ENCODE measurements at regions not wholly inside any gene's neighbourhood (a gene's known extent, or its start where the extent isn't known, plus 50 kb on each side); places are given as distances from the start of the nearest gene placed in this dataset.
A peak's percentile ranks its signal among the peaks of the same experiment; 100 is the strongest.

- Mint-ChIP-seq H3K9me3 (ENCODE audit: low read depth, unreplicated experiment) (no peaks in the 10 kb centered on the region), H3K36me3 (ENCODE audit: insufficient read depth, unreplicated experiment) (no peaks in the 10 kb centered on the region), H3K27ac (ENCODE audit: unreplicated experiment) (no peak overlapping the region), H3K27me3 (ENCODE audit: unreplicated experiment) (no peaks in the 10 kb centered on the region), H3K4me3 (ENCODE audit: low read depth, unreplicated experiment) (no peak overlapping the region), H3K4me1 (ENCODE audit: low read depth, unreplicated experiment) (no peaks in the 10 kb centered on the region)
- CTCF ChIA-PET: no interaction called here
- TF ChIP-seq, protein P1, sequence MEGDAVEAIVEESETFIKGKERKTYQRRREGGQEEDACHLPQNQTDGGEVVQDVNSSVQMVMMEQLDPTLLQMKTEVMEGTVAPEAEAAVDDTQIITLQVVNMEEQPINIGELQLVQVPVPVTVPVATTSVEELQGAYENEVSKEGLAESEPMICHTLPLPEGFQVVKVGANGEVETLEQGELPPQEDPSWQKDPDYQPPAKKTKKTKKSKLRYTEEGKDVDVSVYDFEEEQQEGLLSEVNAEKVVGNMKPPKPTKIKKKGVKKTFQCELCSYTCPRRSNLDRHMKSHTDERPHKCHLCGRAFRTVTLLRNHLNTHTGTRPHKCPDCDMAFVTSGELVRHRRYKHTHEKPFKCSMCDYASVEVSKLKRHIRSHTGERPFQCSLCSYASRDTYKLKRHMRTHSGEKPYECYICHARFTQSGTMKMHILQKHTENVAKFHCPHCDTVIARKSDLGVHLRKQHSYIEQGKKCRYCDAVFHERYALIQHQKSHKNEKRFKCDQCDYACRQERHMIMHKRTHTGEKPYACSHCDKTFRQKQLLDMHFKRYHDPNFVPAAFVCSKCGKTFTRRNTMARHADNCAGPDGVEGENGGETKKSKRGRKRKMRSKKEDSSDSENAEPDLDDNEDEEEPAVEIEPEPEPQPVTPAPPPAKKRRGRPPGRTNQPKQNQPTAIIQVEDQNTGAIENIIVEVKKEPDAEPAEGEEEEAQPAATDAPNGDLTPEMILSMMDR (IDR thresholded peaks at IDR 0.05; ENCODE audit: unreplicated experiment): no peak
- no peak for DNase-seq
- BruUV-seq (replicated peaks): no TSS peak
- intact Hi-C loops (cut with micrococcal nuclease; ENCODE audit: unreplicated experiment): no loop called here
Measured at GRCh38 chr17:56690441-56691291, 97.2 kb downstream of the NOG start.

DNA sequence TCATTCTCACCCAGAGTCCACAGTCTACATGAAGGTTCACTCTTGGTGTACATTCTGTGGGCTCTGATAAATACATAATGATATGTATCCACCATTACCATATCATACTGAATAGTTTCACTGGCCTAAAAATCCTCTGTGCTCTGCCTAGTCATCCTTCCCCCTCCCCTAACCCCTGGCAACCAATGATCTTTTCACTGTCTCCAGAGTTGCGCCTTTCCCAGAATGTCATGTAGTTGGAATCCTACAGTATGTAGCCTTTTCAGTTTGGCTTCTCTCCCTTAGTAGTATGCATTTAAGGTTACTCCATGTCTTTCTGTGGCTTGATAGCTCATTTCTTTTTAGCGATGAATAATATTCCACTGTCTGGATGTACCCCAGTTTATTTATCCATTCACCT is 101.3 kb downstream of the NOG start:
- intact Hi-C loops (cut with micrococcal nuclease; ENCODE audit: unreplicated experiment): no loop called here
- Mint-ChIP-seq H3K36me3 (ENCODE audit: insufficient read depth, unreplicated experiment) (peaks cover 10% of the 10 kb centered on the region), H3K4me3 (ENCODE audit: low read depth, unreplicated experiment) (no peak overlapping the region), H3K9me3 (ENCODE audit: low read depth, unreplicated experiment) (no peaks in the 10 kb centered on the region), H3K27me3 (ENCODE audit: unreplicated experiment) (no peaks in the 10 kb centered on the region), H3K4me1 (ENCODE audit: low read depth, unreplicated experiment) (peaks cover 14% of the 10 kb centered on the region), H3K27ac (ENCODE audit: unreplicated experiment) (no peak overlapping the region)
- TF ChIP-seq, protein P1 (IDR thresholded peaks at IDR 0.05; ENCODE audit: unreplicated experiment): no peak
- CTCF ChIA-PET: no interaction called here
- DNase-seq: no peak
- no TSS peak for BruUV-seq (replicated peaks)

DNA sequence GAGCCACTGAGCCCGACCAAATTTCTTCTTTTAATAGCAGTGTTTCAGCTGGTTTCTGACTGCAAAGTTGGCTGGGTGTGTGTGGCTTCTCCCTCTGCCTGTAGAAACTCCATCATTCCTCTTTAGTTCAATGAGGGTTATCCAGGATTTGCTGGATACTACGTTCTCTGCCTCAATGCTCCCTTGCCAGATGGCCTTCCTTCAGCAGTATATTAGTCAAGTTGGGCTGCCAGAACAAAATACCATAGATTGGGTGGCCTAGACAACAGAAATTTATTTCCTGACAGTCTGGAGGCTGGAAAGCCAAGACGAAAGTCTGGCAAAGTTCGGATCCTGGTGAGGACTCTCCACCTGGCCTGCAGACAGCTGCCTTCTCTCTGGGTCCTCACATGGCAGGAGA is 103.7 kb downstream of the NOG start:
- CTCF ChIA-PET: interaction anchor here (0.6 to 0.7 kb wide), 3 partner anchors 14 to 361 kb away, joined by 3 to 4 read pairs (median 3); no protein-coding TSS in a partner anchor
- peaks cover 14% of the 10 kb centered on the region for H3K4me1 Mint-ChIP-seq (ENCODE audit: low read depth, unreplicated experiment)
- H3K36me3 Mint-ChIP-seq (ENCODE audit: insufficient read depth, unreplicated experiment): peaks cover 10% of the 10 kb centered on the region
- no TSS peak for BruUV-seq (replicated peaks)
- no peak overlapping the region for H3K27ac Mint-ChIP-seq (ENCODE audit: unreplicated experiment)
- intact Hi-C loops (cut with micrococcal nuclease; ENCODE audit: unreplicated experiment): no loop called here
- TF ChIP-seq, protein P1 (IDR thresholded peaks at IDR 0.05; ENCODE audit: unreplicated experiment): no peak
- no peaks in the 10 kb centered on the region for H3K9me3 Mint-ChIP-seq (ENCODE audit: low read depth, unreplicated experiment)
- no peak for DNase-seq
- no peaks in the 10 kb centered on the region for H3K27me3 Mint-ChIP-seq (ENCODE audit: unreplicated experiment)
- no peak overlapping the region for H3K4me3 Mint-ChIP-seq (ENCODE audit: low read depth, unreplicated experiment)

GRCh38 chr17:56699186-56699894 is 105.8 kb downstream of the NOG start:
- Mint-ChIP-seq H3K27ac (ENCODE audit: unreplicated experiment) (peak overlapping the region; percentile 95), H3K4me1 (ENCODE audit: low read depth, unreplicated experiment) (peaks cover 14% of the 10 kb centered on the region), H3K36me3 (ENCODE audit: insufficient read depth, unreplicated experiment) (peaks cover 10% of the 10 kb centered on the region), H3K4me3 (ENCODE audit: low read depth, unreplicated experiment) (peak overlapping the region; percentile 28), H3K27me3 (ENCODE audit: unreplicated experiment) (no peaks in the 10 kb centered on the region), H3K9me3 (ENCODE audit: low read depth, unreplicated experiment) (no peaks in the 10 kb centered on the region)
- DNase-seq: peak; percentile 86
- no TSS peak for BruUV-seq (replicated peaks)
- intact Hi-C loops (cut with micrococcal nuclease; ENCODE audit: unreplicated experiment): no loop called here
- CTCF ChIA-PET: interaction anchor here (0.6 to 2.0 kb wide), 6 partner anchors 16 to 279 kb away, joined by 3 to 11 read pairs (median 5); no protein-coding TSS in a partner anchor
- TF ChIP-seq, protein P1 (IDR thresholded peaks at IDR 0.05; ENCODE audit: unreplicated experiment): no peak
